CD4-positive, alpha-beta T cell treated with Interleukin-17A for 4 hours (primary cell): ENCODE measurements at regions not wholly inside any gene's neighbourhood (a gene's known extent, or its start where the extent isn't known, plus 50 kb on each side); places are given as distances from the start of the nearest gene placed in this dataset.
"Not testable (repeated sequence)": the region's sequence is repeated elsewhere in the genome, so short reads cannot be mapped to it uniquely, and the experiment has no call there.

Experiments used
- DNase-seq: peaks from one replicate; pipeline ENCODE4 v3.0.0-alpha.2; 2020; ENCODE audit warnings: mixed read lengths

DNA sequence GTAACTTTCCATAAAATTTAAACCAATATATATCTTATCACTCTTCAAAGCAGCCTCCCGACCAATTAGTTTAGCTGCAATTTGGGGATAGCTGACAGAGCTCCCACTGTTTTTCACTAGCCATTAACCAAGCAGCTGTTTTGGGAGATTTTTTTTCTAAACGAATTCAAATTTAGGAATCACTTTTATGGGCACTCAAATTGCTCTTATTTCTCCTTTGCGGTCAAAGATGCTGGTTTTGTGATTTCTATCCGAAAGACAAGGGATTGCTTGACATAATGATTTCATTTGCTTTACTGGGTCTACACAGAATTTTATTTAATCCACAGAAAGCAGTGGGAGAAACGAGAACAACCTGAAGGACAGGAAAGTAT lies 505.7 kb upstream of the IL12A start:
- DNase-seq: no peak

GRCh38 chr3:159486580-159486979 lies 502.1 kb upstream of the IL12A start:
- DNase-seq: no peak

- no peak for DNase-seq
Measured at GRCh38 chr3:159487304-159487703, 501.3 kb upstream of the IL12A start.

- DNase-seq: no peak
Measured at GRCh38 chr3:159488602-159489001, 500.0 kb upstream of the IL12A start.

- DNase-seq: no peak
Measured at GRCh38 chr3:159497361-159497760, 491.3 kb upstream of the IL12A start.

GRCh38 chr3:159499031-159499793 lies 489.4 kb upstream of the IL12A start:
- no peak for DNase-seq

GRCh38 chr3:159501029-159501428 lies 487.6 kb upstream of the IL12A start:
- DNase-seq: no peak

DNA sequence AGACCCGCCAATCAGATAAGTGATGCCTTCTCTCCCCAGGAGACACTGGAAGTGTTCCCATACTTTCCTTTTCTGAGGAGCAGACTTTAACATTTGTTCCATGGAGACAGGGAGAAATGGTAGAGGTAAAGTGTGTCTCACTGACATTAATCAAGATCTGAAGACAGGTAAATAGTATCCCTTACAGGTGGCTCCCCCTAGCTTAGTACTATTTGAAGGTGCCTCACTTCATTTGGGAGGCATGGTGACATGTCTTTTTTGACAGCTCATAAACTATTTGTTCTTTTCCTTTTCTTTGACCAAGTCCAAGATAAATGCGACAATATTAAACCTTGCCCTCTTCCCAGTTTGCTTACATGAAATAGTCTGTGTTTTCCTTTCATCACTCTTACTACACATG lies 485.6 kb upstream of the IL12A start:
- DNase-seq: no peak

DNA sequence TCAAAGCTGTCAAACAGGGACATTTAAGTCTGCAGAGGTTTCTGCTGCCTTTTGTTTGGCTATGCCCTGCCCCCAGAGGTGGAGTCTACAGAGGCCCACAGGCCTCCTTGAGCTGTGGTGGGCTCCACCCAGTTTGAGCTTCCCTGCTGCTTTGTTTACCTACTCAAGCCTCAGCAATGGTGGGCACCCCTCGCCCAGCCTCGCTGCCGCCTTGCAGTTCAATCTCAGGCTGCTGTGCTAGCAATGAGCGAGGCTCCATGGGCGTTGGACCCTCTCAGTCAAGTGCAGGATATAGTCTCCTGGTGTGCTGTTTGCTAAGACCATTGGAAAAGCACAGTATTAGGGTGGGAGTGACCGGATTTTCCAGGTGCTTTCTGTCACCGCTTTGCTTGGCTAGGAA lies 477.6 kb upstream of the IL12A start:
- not testable (repeated sequence) for DNase-seq

- no peak for DNase-seq
Measured at GRCh38 chr3:159513444-159513843, 475.2 kb upstream of the IL12A start.

DNA sequence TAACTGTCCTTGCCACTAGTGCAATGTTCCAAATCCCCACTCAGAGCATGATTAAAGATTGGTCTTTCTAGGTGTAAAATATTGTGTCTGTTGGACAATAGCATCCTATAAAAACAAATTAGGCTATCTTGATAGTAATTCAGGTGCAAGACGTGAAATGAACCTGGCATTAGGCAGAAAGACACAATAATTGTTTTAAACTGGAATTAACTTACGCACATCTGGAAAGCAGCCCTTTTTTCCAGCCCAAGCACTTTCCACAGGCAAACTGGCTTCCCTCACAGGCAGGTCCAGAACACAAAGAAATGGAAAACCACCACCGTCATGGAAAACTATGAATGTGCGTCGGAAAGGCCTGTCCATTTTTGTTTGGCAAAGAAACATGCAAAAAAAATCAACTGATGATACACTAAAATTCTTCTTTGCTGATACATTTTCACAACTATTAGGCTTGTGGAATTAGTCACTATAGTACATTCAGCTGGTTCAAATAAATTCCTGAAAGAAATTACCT lies 474.7 kb upstream of the IL12A start:
- no peak for DNase-seq

DNA sequence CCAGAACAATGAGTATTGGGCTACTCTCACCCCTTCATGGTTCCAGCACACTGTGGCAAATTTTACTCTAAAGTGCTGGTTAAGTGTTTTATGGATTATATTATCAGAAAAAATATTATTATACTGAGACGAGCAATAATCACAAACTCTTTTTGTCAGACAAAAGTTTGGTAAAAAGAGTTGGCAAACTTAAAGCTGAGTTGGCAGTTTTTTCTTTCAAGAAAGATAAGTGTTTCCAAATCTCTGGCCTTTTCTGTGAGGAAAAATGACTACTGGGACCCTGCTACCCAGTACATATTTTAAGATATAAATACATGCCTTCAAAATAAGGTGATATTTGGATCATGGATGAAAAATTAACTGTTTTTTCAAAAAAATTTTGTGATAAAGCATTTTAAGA lies 471.5 kb upstream of the IL12A start:
- no peak for DNase-seq

- DNase-seq: no peak
Measured at GRCh38 chr3:159520638-159521037, 468.0 kb upstream of the IL12A start.

- DNase-seq: no peak
Measured at GRCh38 chr3:159522276-159522675, 466.4 kb upstream of the IL12A start.

DNA sequence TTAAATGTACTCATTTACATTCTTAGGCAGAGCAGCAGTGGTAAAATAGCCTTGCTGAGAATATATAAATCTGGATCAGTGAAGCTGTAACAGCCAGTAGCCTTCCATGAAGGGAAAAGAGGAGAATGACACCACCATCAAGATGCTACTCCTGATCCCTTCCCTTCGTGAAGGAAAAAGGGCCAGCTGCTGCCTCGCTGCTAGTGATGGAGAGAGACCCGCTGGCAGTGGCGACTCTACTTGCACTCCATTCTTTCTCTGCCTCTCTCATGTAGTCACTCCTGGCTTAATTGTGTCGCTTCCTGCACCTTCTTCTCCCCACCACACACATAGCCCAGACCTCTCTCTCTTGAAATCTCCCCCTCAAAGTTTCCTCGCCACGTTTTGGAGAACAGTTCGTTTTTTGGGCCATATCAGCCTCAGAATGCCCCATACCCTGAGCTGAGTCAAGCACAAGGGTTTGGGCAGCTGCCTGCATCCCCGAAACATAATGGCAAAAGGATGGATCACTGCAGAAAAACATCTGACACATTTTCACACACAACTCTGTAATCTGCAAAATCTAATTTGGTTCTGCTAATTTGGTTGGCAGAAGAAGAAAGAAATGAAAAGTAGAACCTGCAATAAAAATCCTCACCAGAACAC lies 460.3 kb upstream of the IL12A start:
- DNase-seq: no peak

DNA sequence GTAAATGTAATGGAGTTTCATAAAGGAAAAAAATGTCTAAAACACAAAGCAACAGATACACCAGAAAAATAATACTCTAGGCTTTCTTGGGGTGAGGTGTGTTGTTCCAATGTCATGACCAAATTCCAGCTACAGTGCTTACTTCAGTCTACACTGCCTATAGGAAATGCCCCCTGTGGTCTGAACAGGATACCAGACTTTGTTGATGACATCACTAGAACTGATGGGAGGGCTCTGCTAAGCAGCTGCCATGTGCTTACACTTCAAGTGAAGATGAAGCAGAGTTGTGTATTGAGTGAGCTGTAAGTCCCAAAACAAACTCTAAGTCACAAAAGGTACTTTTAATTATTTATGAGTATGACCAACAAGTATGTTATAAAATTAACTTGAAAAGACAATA lies 456.1 kb upstream of the IL12A start:
- no peak for DNase-seq

DNA sequence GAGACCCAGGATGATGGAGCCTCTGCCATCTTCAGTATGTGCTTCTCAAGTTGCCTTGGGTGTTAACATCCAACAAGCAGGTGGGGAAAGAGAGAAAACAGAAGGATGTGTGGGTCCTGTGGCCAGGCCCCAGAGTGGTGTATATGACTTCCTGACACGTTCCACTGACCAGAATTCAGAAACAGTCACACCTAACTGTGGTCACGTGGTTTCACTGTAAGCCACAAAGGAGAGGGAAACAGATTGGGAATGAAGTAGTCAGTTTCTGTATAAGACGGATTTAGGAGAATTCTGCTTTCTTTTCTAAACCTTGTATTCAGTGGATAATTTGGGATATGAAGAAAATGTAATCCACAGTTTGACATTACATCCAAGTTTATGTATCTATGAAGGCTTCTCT lies 454.1 kb upstream of the IL12A start:
- DNase-seq: no peak

GRCh38 chr3:159536876-159537275 lies 451.8 kb upstream of the IL12A start:
- no peak for DNase-seq

DNA sequence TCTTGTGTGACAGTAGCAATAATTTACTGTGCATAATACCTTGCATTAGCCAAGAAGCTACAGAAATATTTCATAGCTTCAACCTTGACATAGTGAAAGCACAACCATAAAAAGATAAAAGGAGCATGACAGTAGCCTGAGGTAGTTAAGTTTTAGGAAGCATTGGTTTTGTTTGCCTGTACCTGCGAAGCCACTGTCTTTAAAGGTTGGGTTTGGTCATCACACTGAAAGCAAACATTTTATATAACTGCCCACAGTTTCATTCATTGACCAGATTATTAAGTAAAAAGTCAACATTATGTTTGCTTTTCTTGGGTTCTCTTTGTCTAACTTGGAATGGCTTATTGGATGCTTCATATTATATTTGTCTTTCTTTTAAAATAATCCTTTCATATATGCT lies 450.1 kb upstream of the IL12A start:
- DNase-seq: no peak

GRCh38 chr3:159540882-159541495 lies 447.6 kb upstream of the IL12A start:
- no peak for DNase-seq

- DNase-seq: no peak
Measured at GRCh38 chr3:159548675-159549335, 439.8 kb upstream of the IL12A start.

- no peak for DNase-seq
Measured at GRCh38 chr3:159555205-159555604, 433.4 kb upstream of the IL12A start.

DNA sequence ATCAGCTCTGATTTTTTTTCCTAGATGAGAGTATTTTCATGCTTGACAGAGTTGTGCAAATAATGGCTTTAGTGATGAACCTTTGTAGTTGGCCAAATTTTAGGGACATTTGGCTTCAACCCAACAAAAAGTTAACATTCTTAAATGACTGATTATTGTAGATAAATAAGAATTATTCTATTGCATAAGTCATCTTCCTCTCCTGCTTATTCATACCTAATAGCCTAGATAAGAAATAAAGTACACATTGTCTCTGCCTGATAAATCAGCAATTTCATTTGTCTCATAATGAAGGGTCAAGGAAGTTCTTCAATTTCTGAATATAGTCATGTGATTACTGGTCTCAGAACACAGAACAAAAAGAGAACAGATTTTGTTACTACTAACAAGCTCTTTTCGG lies 428.9 kb upstream of the IL12A start:
- DNase-seq: no peak
